Nephron (organoid): ENCODE measurements at regions not wholly inside any gene's neighbourhood (a gene's known extent, or its start where the extent isn't known, plus 50 kb on each side); places are given as distances from the start of the nearest gene placed in this dataset.
"Not testable (repeated sequence)": the region's sequence is repeated elsewhere in the genome, so short reads cannot be mapped to it uniquely, and the experiment has no call there.

Experiments
- H3K27ac Mint-ChIP-seq, 3 experiments: 2 replicates each; pipeline ENCODE4 v1.8.0; 2020; ENCODE audit warnings: mixed read lengths in 3 of 3, mild to moderate bottlenecking in 2 of 3, moderate library complexity in 1 of 3
- H3K27me3 Mint-ChIP-seq: 2 replicates; pipeline ENCODE4 v1.8.0; 2021; ENCODE audit warnings: low read depth, mild to moderate bottlenecking, moderate library complexity, mixed read lengths
- H3K36me3 Mint-ChIP-seq: 2 replicates; pipeline ENCODE4 v1.8.0; 2020; ENCODE audit warnings: low read depth, mixed read lengths
- H3K4me1 Mint-ChIP-seq: 2 replicates; pipeline ENCODE4 v1.8.0; 2020; ENCODE audit warnings: mixed read lengths
- H3K4me3 Mint-ChIP-seq, 3 experiments: 2 replicates each; pipeline ENCODE4 v1.8.0; 2020; ENCODE audit warnings: mild to moderate bottlenecking in 3 of 3, mixed read lengths in 3 of 3, moderate library complexity in 2 of 3
- H3K9me3 Mint-ChIP-seq: 2 replicates; pipeline ENCODE4 v1.8.0; 2020; ENCODE audit warnings: mixed read lengths
- CTCF ChIP-seq, 3 experiments: fragments of 200-600 bp; sonication (generic); IDR thresholded peaks; one replicate each; pipeline ENCODE4 v1.5.0; 2021; ENCODE audit warnings: antibody characterized with exemption in 3 of 3; ENCODE audit not compliant: unreplicated experiment in 3 of 3

GRCh38 chr5:127216898-127217675 is 73.5 kb upstream of the MEGF10 start:
- peaks cover 14% of the 10 kb centered on the region for H3K4me1 Mint-ChIP-seq
- H3K9me3 Mint-ChIP-seq: peaks cover 14% of the 10 kb centered on the region
- no peaks in the 10 kb centered on the region for H3K36me3 Mint-ChIP-seq
- peaks cover 6% of the 10 kb centered on the region for H3K27me3 Mint-ChIP-seq
- H3K27ac Mint-ChIP-seq: peak overlapping the region in 2 of 3 experiments; percentile 12 to 18
- peak in 1 of 3 experiments; percentile 28 for TF ChIP-seq CTCF (IDR thresholded peaks at IDR 0.05; ENCODE audit: unreplicated experiment in 3 of 3)
- peak overlapping the region in 1 of 3 experiments; percentile 10 for H3K4me3 Mint-ChIP-seq

DNA sequence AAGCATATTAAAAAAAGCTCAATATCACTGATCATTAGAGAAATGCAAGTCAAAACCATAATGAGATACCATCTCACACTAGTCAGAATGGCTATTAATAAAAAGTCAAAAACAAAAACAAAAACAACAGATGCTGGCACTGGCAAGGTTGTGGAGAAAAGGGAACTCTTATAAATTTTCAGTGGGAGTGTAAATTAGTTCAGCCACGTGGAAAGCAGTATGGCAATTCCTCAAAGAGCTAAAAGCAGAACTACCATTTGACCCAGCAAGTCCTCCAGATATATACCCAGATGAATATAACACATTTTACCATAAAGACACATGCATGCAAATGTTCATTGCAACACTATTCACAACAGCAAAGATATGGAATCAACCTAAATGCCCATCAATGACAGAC is 68.7 kb upstream of the MEGF10 start:
- H3K9me3 Mint-ChIP-seq: peaks cover 12% of the 10 kb centered on the region
- not testable (repeated sequence) for H3K4me3 Mint-ChIP-seq, H3K36me3 Mint-ChIP-seq, H3K27ac Mint-ChIP-seq
- H3K27me3 Mint-ChIP-seq: peaks cover 11% of the 10 kb centered on the region
- H3K4me1 Mint-ChIP-seq: peaks cover 11% of the 10 kb centered on the region

DNA sequence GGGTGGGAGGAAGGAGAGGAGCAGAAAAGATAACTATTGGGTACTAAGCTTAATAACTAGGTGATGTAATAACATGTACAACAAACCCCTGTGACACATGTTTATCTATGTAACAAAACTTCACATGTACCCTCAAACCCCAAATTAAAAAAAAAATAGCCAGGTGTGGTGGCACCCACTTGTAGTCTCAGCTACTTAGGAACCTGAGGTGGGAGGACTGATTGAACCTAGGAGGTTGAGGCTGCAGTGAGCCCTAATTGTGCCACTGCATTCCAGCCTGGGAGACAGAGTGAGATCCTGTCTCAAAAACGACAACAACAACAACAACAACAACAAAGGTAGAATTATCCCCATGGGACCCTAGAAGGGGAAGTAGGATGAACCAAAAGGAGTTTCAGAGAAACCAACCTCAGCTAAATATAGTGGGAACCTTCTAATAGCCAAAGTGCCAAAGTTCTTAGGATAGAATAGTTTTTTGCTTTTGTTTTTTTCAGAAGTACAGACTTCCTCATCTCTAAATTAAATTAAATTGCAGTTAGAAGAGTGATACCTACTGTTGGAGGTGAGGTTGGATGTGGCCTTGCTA is 67.9 kb upstream of the MEGF10 start:
- not testable (repeated sequence) for H3K4me1 Mint-ChIP-seq, H3K36me3 Mint-ChIP-seq, H3K27ac Mint-ChIP-seq, H3K4me3 Mint-ChIP-seq, H3K27me3 Mint-ChIP-seq
- H3K9me3 Mint-ChIP-seq: peaks cover 12% of the 10 kb centered on the region

GRCh38 chr5:127223256-127223974 is 67.2 kb upstream of the MEGF10 start:
- Mint-ChIP-seq H3K36me3 (no peaks in the 10 kb centered on the region), H3K27me3 (peaks cover 10% of the 10 kb centered on the region), H3K27ac (no peak overlapping the region), H3K9me3 (peaks cover 11% of the 10 kb centered on the region), H3K4me1 (no peaks in the 10 kb centered on the region), H3K4me3 (no peak overlapping the region)
- TF ChIP-seq CTCF (IDR thresholded peaks at IDR 0.05; ENCODE audit: unreplicated experiment in 3 of 3): no peak

DNA sequence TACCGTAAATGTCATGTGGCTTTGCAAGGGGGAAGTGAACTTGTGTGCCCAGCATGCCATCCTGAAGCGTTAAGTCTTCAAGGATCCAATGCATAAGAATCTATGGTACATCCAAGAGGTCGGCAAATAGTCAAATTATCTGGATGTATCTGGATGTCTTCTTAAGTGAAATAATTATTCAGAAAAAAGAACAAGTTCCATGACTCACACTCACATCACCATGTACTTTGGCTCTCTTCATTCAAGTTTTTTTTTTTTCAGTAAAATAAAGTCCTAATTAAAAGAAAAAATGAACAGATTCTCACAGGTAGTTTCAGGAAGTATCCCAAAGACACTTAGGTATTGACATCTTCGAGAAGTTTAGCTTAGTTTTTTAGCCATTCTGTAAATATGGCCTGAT is 62.7 kb upstream of the MEGF10 start:
- H3K27me3 Mint-ChIP-seq: peaks cover 20% of the 10 kb centered on the region
- H3K9me3 Mint-ChIP-seq: no peaks in the 10 kb centered on the region
- H3K36me3 Mint-ChIP-seq: no peaks in the 10 kb centered on the region
- no peak overlapping the region for H3K27ac Mint-ChIP-seq
- H3K4me3 Mint-ChIP-seq: no peak overlapping the region
- H3K4me1 Mint-ChIP-seq: peaks cover 4% of the 10 kb centered on the region
- TF ChIP-seq CTCF (IDR thresholded peaks at IDR 0.05; ENCODE audit: unreplicated experiment in 3 of 3): no peak

DNA sequence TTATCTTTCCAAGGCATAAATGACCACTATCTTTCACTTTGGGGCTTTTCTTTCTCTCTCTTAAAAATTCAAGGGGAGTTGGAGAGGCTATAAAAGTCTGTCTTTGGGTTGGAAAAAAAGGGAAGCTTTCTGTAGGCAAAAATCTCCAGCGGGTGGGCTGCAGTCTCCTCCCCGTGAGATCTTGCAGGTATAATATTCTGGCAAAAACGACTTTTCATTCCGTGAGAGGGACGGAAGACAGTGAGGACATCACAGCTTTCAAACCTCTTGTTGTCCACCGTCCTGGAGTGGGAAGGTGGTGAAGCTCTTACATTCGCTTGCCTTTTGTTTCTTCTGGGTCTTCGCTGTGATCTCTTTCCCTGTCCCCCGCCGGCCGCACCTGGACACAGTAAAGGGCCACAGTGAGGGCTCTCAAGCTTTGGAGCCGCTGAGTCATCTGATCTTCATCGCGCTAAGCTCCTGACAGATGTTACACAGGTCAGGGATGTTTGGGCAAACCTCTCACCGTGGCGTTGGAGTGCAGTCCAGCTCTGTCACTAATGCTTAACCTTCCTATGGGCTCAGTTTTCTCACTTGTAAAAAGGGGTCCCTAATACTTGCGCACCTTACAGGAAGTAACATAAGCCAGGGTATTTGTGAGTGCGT is 61.9 kb upstream of the MEGF10 start:
- peak overlapping the region; percentile 55 to 75 (median 75) for H3K4me3 Mint-ChIP-seq
- peak overlapping the region in 1 of 3 experiments; percentile 23 for H3K27ac Mint-ChIP-seq
- H3K27me3 Mint-ChIP-seq: peaks cover 20% of the 10 kb centered on the region
- H3K36me3 Mint-ChIP-seq: no peaks in the 10 kb centered on the region
- no peaks in the 10 kb centered on the region for H3K9me3 Mint-ChIP-seq
- no peak for TF ChIP-seq CTCF (IDR thresholded peaks at IDR 0.05; ENCODE audit: unreplicated experiment in 3 of 3)
- peaks cover 4% of the 10 kb centered on the region for H3K4me1 Mint-ChIP-seq
